A673 (cell line): ENCODE measurements at regions not wholly inside any gene's neighbourhood (a gene's known extent, or its start where the extent isn't known, plus 50 kb on each side); places are given as distances from the start of the nearest gene placed in this dataset.

Source experiments
- CTCF ChIP-seq: fragments of 300-800, 200-600 bp; sonication (generic); conservative IDR thresholded peaks from 2 replicates; pipeline ENCODE4 v1.5.1; 2017; ENCODE audit warnings: low read depth, mild to moderate bottlenecking, antibody characterized with exemption, low read length, moderate library complexity, mixed read lengths
- EZH2 ChIP-seq: fragments of 200-600 bp; sonication (generic); IDR thresholded peaks from 2 replicates; pipeline ENCODE4 v1.6.1; 2017; ENCODE audit warnings: borderline replicate concordance, low read depth, mild to moderate bottlenecking, mixed read lengths, antibody characterized with exemption, low read length; ENCODE audit not compliant: poor library complexity, severe bottlenecking

GRCh38 chr3:55180936-55181535, 253.2 kb upstream of the LRTM1 start:
- TF ChIP-seq EZH2 (no peak), CTCF (peak; percentile 66)
